Testis (tissue), 2 donors: ENCODE measurements at regions not wholly inside any gene's neighbourhood (a gene's known extent, or its start where the extent isn't known, plus 50 kb on each side); places are given as distances from the start of the nearest gene placed in this dataset.
"Not testable (repeated sequence)": the region's sequence is repeated elsewhere in the genome, so short reads cannot be mapped to it uniquely, and the experiment has no call there.

Experiments used
- POLR2A ChIP-seq: fragments of 450-650 bp; IDR thresholded peaks from one replicate; pipeline ENCODE4 v1.6.1; 2017; ENCODE audit warnings: antibody characterized with exemption, mild to moderate bottlenecking, moderate library complexity
- TF ChIP-seq, protein P1 (sequence below), 3 experiments: fragments of 450-650 bp in 2 of 3; fragments of 200-600 bp in 1 of 3; sonication (generic) in 1 of 3; IDR thresholded peaks; one replicate each; pipeline ENCODE4 v1.5.1; 2016 to 2019; ENCODE audit warnings: antibody characterized with exemption in 3 of 3, mild to moderate bottlenecking in 2 of 3, moderate library complexity in 1 of 3

DNA sequence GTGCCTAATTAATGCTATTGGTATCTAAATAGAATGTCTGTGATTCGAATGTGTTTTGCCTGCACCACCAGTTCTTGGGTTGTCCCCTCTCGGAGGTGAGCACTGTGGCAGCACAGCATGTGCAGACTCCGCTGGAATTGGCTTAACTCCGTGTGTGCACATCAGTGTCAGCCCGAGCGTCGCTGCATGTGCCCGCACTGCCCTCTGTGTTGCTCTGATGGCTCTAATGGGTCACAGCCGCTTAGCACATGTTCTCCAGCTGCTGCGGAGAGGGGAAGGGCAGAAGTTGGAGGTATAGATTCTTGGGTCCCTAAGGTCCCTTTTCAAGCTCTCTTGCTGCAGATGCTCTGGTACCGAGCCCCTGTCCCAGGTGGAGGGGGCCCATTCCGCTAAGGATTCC is 75.1 kb downstream of the CDRT15L2 start:
- TF ChIP-seq, protein P1, sequence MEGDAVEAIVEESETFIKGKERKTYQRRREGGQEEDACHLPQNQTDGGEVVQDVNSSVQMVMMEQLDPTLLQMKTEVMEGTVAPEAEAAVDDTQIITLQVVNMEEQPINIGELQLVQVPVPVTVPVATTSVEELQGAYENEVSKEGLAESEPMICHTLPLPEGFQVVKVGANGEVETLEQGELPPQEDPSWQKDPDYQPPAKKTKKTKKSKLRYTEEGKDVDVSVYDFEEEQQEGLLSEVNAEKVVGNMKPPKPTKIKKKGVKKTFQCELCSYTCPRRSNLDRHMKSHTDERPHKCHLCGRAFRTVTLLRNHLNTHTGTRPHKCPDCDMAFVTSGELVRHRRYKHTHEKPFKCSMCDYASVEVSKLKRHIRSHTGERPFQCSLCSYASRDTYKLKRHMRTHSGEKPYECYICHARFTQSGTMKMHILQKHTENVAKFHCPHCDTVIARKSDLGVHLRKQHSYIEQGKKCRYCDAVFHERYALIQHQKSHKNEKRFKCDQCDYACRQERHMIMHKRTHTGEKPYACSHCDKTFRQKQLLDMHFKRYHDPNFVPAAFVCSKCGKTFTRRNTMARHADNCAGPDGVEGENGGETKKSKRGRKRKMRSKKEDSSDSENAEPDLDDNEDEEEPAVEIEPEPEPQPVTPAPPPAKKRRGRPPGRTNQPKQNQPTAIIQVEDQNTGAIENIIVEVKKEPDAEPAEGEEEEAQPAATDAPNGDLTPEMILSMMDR (IDR thresholded peaks at IDR 0.05): not testable (repeated sequence)
- TF ChIP-seq POLR2A: not testable (repeated sequence)
